ENCODE measurements at regions not wholly inside any gene's neighbourhood (a gene's known extent, or its start where the extent isn't known, plus 50 kb on each side); places are given as distances from the start of the nearest gene placed in this dataset.
"Not testable (repeated sequence)": the region's sequence is repeated elsewhere in the genome, so short reads cannot be mapped to it uniquely, and the experiment has no call there.

- H3K27me3 ChIP-seq (ENCODE audit: insufficient read depth, low read length) = peaks cover 6% of the 10 kb centered on the region
- H3K36me3 ChIP-seq (ENCODE audit: insufficient read depth, low read length) = no peaks in the 10 kb centered on the region
- no peaks in the 10 kb centered on the region for H3K4me1 ChIP-seq (ENCODE audit: insufficient read depth, low read length)
- H2AFZ ChIP-seq (ENCODE audit: low read depth, low read length) = no peak overlapping the region
- peaks cover 6% of the 10 kb centered on the region for H3K9me3 ChIP-seq (ENCODE audit: low read length)
- H3K4me3 ChIP-seq (ENCODE audit: low read length) = no peak overlapping the region
These were observed 60.4 kb upstream of the SLC1A4 start for GRCh38 chr2:64928813-64929212.

- Histone ChIP-seq H3K4me3 (ENCODE audit: low read length) (no peak overlapping the region), H3K27me3 (ENCODE audit: insufficient read depth, low read length) (peaks cover 6% of the 10 kb centered on the region), H2AFZ (ENCODE audit: low read depth, low read length) (no peak overlapping the region), H3K36me3 (ENCODE audit: insufficient read depth, low read length) (no peaks in the 10 kb centered on the region), H3K4me1 (ENCODE audit: insufficient read depth, low read length) (no peaks in the 10 kb centered on the region), H3K9me3 (ENCODE audit: low read length) (peaks cover 4% of the 10 kb centered on the region)
These were observed 59.9 kb upstream of the SLC1A4 start for GRCh38 chr2:64929333-64929732.

GRCh38 chr2:64930258-64930671, 58.9 kb upstream of the SLC1A4 start:
- Histone ChIP-seq H3K4me1 (ENCODE audit: insufficient read depth, low read length) (no peaks in the 10 kb centered on the region), H3K36me3 (ENCODE audit: insufficient read depth, low read length) (no peaks in the 10 kb centered on the region), H3K4me3 (ENCODE audit: low read length) (no peak overlapping the region), H2AFZ (ENCODE audit: low read depth, low read length) (no peak overlapping the region), H3K27me3 (ENCODE audit: insufficient read depth, low read length) (peaks cover 6% of the 10 kb centered on the region), H3K9me3 (ENCODE audit: low read length) (peaks cover 3% of the 10 kb centered on the region)

GRCh38 chr2:64931246-64932115, 57.7 kb upstream of the SLC1A4 start:
- Histone ChIP-seq H2AFZ (ENCODE audit: low read depth, low read length) (no peak overlapping the region), H3K27me3 (ENCODE audit: insufficient read depth, low read length) (peaks cover 6% of the 10 kb centered on the region), H3K4me3 (ENCODE audit: low read length) (no peak overlapping the region), H3K36me3 (ENCODE audit: insufficient read depth, low read length) (no peaks in the 10 kb centered on the region), H3K9me3 (ENCODE audit: low read length) (peaks cover 3% of the 10 kb centered on the region), H3K4me1 (ENCODE audit: insufficient read depth, low read length) (no peaks in the 10 kb centered on the region)

- H3K9me3 ChIP-seq (ENCODE audit: low read length) = peaks cover 3% of the 10 kb centered on the region
These were observed 57.2 kb upstream of the SLC1A4 start for GRCh38 chr2:64932116-64932370.

GRCh38 chr2:64932371-64933216, 56.6 kb upstream of the SLC1A4 start:
- no peak overlapping the region for H2AFZ ChIP-seq (ENCODE audit: low read depth, low read length)
- H3K9me3 ChIP-seq (ENCODE audit: low read length) = peaks cover under 1% of the 10 kb centered on the region
- no peaks in the 10 kb centered on the region for H3K36me3 ChIP-seq (ENCODE audit: insufficient read depth, low read length)
- H3K4me3 ChIP-seq (ENCODE audit: low read length) = no peak overlapping the region
- no peaks in the 10 kb centered on the region for H3K4me1 ChIP-seq (ENCODE audit: insufficient read depth, low read length)
- H3K27me3 ChIP-seq (ENCODE audit: insufficient read depth, low read length) = peaks cover 6% of the 10 kb centered on the region

More at GRCh38 chr2:64932116-64932370, 57.2 kb upstream of the SLC1A4 start:
- H3K4me1 ChIP-seq (ENCODE audit: insufficient read depth, low read length) = no peaks in the 10 kb centered on the region
- no peaks in the 10 kb centered on the region for H3K36me3 ChIP-seq (ENCODE audit: insufficient read depth, low read length)
- no peak overlapping the region for H2AFZ ChIP-seq (ENCODE audit: low read depth, low read length)
- peaks cover 6% of the 10 kb centered on the region for H3K27me3 ChIP-seq (ENCODE audit: insufficient read depth, low read length)
- H3K4me3 ChIP-seq (ENCODE audit: low read length) = no peak overlapping the region

GRCh38 chr2:64934530-64934929, 54.7 kb upstream of the SLC1A4 start:
- Histone ChIP-seq H3K27me3 (ENCODE audit: insufficient read depth, low read length) (peaks cover 6% of the 10 kb centered on the region), H3K36me3 (ENCODE audit: insufficient read depth, low read length) (no peaks in the 10 kb centered on the region), H3K4me1 (ENCODE audit: insufficient read depth, low read length) (no peaks in the 10 kb centered on the region), H3K9me3 (ENCODE audit: low read length) (no peaks in the 10 kb centered on the region), H3K4me3 (ENCODE audit: low read length) (no peak overlapping the region), H2AFZ (ENCODE audit: low read depth, low read length) (no peak overlapping the region)

- H3K9me3 ChIP-seq (ENCODE audit: low read length) = no peaks in the 10 kb centered on the region
- H3K4me1 ChIP-seq (ENCODE audit: insufficient read depth, low read length) = no peaks in the 10 kb centered on the region
- H2AFZ ChIP-seq (ENCODE audit: low read depth, low read length) = no peak overlapping the region
- H3K36me3 ChIP-seq (ENCODE audit: insufficient read depth, low read length) = no peaks in the 10 kb centered on the region
- no peaks in the 10 kb centered on the region for H3K27me3 ChIP-seq (ENCODE audit: insufficient read depth, low read length)
- no peak overlapping the region for H3K4me3 ChIP-seq (ENCODE audit: low read length)
These were observed 52.4 kb upstream of the SLC1A4 start for GRCh38 chr2:64936809-64937208.

- H3K9me3 ChIP-seq (ENCODE audit: low read length); H3K27me3 ChIP-seq (ENCODE audit: insufficient read depth, low read length); H3K4me1 ChIP-seq (ENCODE audit: insufficient read depth, low read length); H3K36me3 ChIP-seq (ENCODE audit: insufficient read depth, low read length); H2AFZ ChIP-seq (ENCODE audit: low read depth, low read length); H3K4me3 ChIP-seq (ENCODE audit: low read length): not testable (repeated sequence)
These were observed 51.9 kb upstream of the SLC1A4 start for GRCh38 chr2:64937314-64937686.

- H3K27me3 ChIP-seq (ENCODE audit: insufficient read depth, low read length) = no peaks in the 10 kb centered on the region
- no peak overlapping the region for H3K4me3 ChIP-seq (ENCODE audit: low read length)
- no peaks in the 10 kb centered on the region for H3K4me1 ChIP-seq (ENCODE audit: insufficient read depth, low read length)
- H3K9me3 ChIP-seq (ENCODE audit: low read length) = no peaks in the 10 kb centered on the region
- H2AFZ ChIP-seq (ENCODE audit: low read depth, low read length) = no peak overlapping the region
- H3K36me3 ChIP-seq (ENCODE audit: insufficient read depth, low read length) = no peaks in the 10 kb centered on the region
These were observed 51.3 kb upstream of the SLC1A4 start for GRCh38 chr2:64937687-64938491.

- H2AFZ ChIP-seq (ENCODE audit: low read depth, low read length) = no peak overlapping the region
- H3K9me3 ChIP-seq (ENCODE audit: low read length) = no peaks in the 10 kb centered on the region
- no peak overlapping the region for H3K4me3 ChIP-seq (ENCODE audit: low read length)
- H3K4me1 ChIP-seq (ENCODE audit: insufficient read depth, low read length) = no peaks in the 10 kb centered on the region
- no peaks in the 10 kb centered on the region for H3K27me3 ChIP-seq (ENCODE audit: insufficient read depth, low read length)
- no peaks in the 10 kb centered on the region for H3K36me3 ChIP-seq (ENCODE audit: insufficient read depth, low read length)
These were observed 50.5 kb upstream of the SLC1A4 start for GRCh38 chr2:64938607-64939285.

- no peak overlapping the region for H3K4me3 ChIP-seq (ENCODE audit: low read length)
- H3K9me3 ChIP-seq (ENCODE audit: low read length) = no peaks in the 10 kb centered on the region
- no peaks in the 10 kb centered on the region for H3K36me3 ChIP-seq (ENCODE audit: insufficient read depth, low read length)
- no peaks in the 10 kb centered on the region for H3K27me3 ChIP-seq (ENCODE audit: insufficient read depth, low read length)
- no peaks in the 10 kb centered on the region for H3K4me1 ChIP-seq (ENCODE audit: insufficient read depth, low read length)
- H2AFZ ChIP-seq (ENCODE audit: low read depth, low read length) = no peak overlapping the region
These were observed 49.8 kb upstream of the SLC1A4 start for GRCh38 chr2:64939332-64939917.

Data from neuron (in vitro differentiated cells).